ENCODE measurements at regions not wholly inside any gene's neighbourhood (a gene's known extent, or its start where the extent isn't known, plus 50 kb on each side); places are given as distances from the start of the nearest gene placed in this dataset.

- no peak for DNase-seq (ENCODE audit: low read depth, low spot score)
These were observed 343.9 kb upstream of the CBLB start for GRCh38 chr3:106212665-106213222.

GRCh38 chr3:106213954-106214353 lies 345.1 kb upstream of the CBLB start:
- no peak for DNase-seq (ENCODE audit: low read depth, low spot score)

- DNase-seq (ENCODE audit: low read depth, low spot score): no peak
These were observed 345.8 kb upstream of the CBLB start for GRCh38 chr3:106214641-106215040.

GRCh38 chr3:106215047-106215446 lies 346.2 kb upstream of the CBLB start:
- DNase-seq (ENCODE audit: low read depth, low spot score): no peak

- DNase-seq (ENCODE audit: low read depth, low spot score): no peak
These were observed 348.9 kb upstream of the CBLB start for GRCh38 chr3:106217745-106218144.

- no peak for DNase-seq (ENCODE audit: low read depth, low spot score)
These were observed 358.3 kb upstream of the CBLB start for GRCh38 chr3:106227068-106227467.

GRCh38 chr3:106228271-106228670 lies 359.5 kb upstream of the CBLB start:
- no peak for DNase-seq (ENCODE audit: low read depth, low spot score)

GRCh38 chr3:106229495-106230278 lies 360.9 kb upstream of the CBLB start:
- DNase-seq (ENCODE audit: low read depth, low spot score): no peak

GRCh38 chr3:106231086-106231485 lies 362.3 kb upstream of the CBLB start:
- no peak for DNase-seq (ENCODE audit: low read depth, low spot score)

GRCh38 chr3:106232956-106233355 lies 364.1 kb upstream of the CBLB start:
- DNase-seq (ENCODE audit: low read depth, low spot score): no peak

GRCh38 chr3:106239195-106239697 lies 370.4 kb upstream of the CBLB start:
- DNase-seq (ENCODE audit: low read depth, low spot score): no peak

GRCh38 chr3:106241593-106241992 lies 372.8 kb upstream of the CBLB start:
- DNase-seq (ENCODE audit: low read depth, low spot score): no peak

GRCh38 chr3:106242781-106243180 lies 374.0 kb upstream of the CBLB start:
- DNase-seq (ENCODE audit: low read depth, low spot score): no peak

- no peak for DNase-seq (ENCODE audit: low read depth, low spot score)
These were observed 376.6 kb upstream of the CBLB start for GRCh38 chr3:106245400-106245799.

GRCh38 chr3:106247902-106248684 lies 379.3 kb upstream of the CBLB start:
- DNase-seq (ENCODE audit: low read depth, low spot score): no peak

- DNase-seq (ENCODE audit: low read depth, low spot score): no peak
These were observed 380.3 kb upstream of the CBLB start for GRCh38 chr3:106249159-106249558.

GRCh38 chr3:106249981-106250380 lies 381.2 kb upstream of the CBLB start:
- DNase-seq (ENCODE audit: low read depth, low spot score): no peak

- no peak for DNase-seq (ENCODE audit: low read depth, low spot score)
These were observed 382.5 kb upstream of the CBLB start for GRCh38 chr3:106251160-106251892.

- DNase-seq (ENCODE audit: low read depth, low spot score): no peak
These were observed 387.0 kb upstream of the CBLB start for GRCh38 chr3:106255870-106256248.

- DNase-seq (ENCODE audit: low read depth, low spot score): no peak
These were observed 387.6 kb upstream of the CBLB start for GRCh38 chr3:106256249-106256957.

GRCh38 chr3:106257172-106257571 lies 388.4 kb upstream of the CBLB start:
- DNase-seq (ENCODE audit: low read depth, low spot score): no peak

Measured in smooth muscle cell of the brain vasculature (primary cell).